Liver (tissue), 8 donors: ENCODE measurements at regions not wholly inside any gene's neighbourhood (a gene's known extent, or its start where the extent isn't known, plus 50 kb on each side); places are given as distances from the start of the nearest gene placed in this dataset.

ENCODE experiments used
- DNase-seq: peaks from one replicate; pipeline ENCODE4 v3.0.0-alpha.2; 2017; ENCODE audit warnings: low spot score
- H3K27ac ChIP-seq, 2 donors: one replicate each; pipeline ENCODE4 v1.7.0; 2013; ENCODE audit warnings: inconsistent platforms in 2 of 2, low read length in 2 of 2, control low read depth in 1 of 2, low read depth in 1 of 2, mild to moderate bottlenecking in 1 of 2
- H3K27me3 ChIP-seq, 4 donors: one replicate each; pipeline versions ENCODE4 v1.6.1 to v1.7.0; 2013; ENCODE audit warnings: low read length in 3 of 4, inconsistent platforms in 1 of 4, mild to moderate bottlenecking in 1 of 4, moderate library complexity in 1 of 4; ENCODE audit not compliant: control insufficient read depth in 4 of 4, insufficient read depth in 4 of 4
- H3K36me3 ChIP-seq, 4 donors: one replicate each; pipeline versions ENCODE4 v1.6.1 to v1.7.0; 2013; ENCODE audit warnings: low read length in 3 of 4, mild to moderate bottlenecking in 3 of 4, low read depth in 1 of 4, moderate library complexity in 1 of 4; ENCODE audit not compliant: control insufficient read depth in 4 of 4, insufficient read depth in 3 of 4
- H3K4me1 ChIP-seq, 4 donors: one replicate each; pipeline versions ENCODE4 v1.6.1 to v1.7.0; 2013; ENCODE audit warnings: low read length in 3 of 4, mild to moderate bottlenecking in 3 of 4, moderate library complexity in 1 of 4; ENCODE audit not compliant: control insufficient read depth in 4 of 4, insufficient read depth in 4 of 4
- H3K4me3 ChIP-seq, 3 donors: one replicate each; pipeline versions ENCODE4 v1.6.1 to v1.7.0; 2013; ENCODE audit warnings: low read length in 3 of 3, control low read depth in 1 of 3, low read depth in 1 of 3, mild to moderate bottlenecking in 1 of 3
- H3K9ac ChIP-seq, 2 donors: one replicate each; pipeline ENCODE4 v1.7.0; 2013; ENCODE audit warnings: low read length in 2 of 2, mild to moderate bottlenecking in 2 of 2, moderate library complexity in 2 of 2, control low read depth in 1 of 2, low read depth in 1 of 2
- H3K9me3 ChIP-seq, 4 donors: one replicate each; pipeline versions ENCODE4 v1.6.1 to v1.7.0; 2013; ENCODE audit warnings: low read length in 3 of 4; ENCODE audit not compliant: control insufficient read depth in 4 of 4
- ATF3 ChIP-seq: IDR thresholded peaks from 2 replicates; pipeline ENCODE4 v1.6.1; 2016; ENCODE audit warnings: antibody characterized with exemption
- FOXA1 ChIP-seq: IDR thresholded peaks from 2 replicates; pipeline ENCODE4 v1.6.1; 2016; ENCODE audit warnings: antibody characterized with exemption
- GABPA ChIP-seq, 2 donors: IDR thresholded peaks in 1 of 2; conservative IDR thresholded peaks in 1 of 2; 2 replicates each; pipeline ENCODE4 v1.6.1; 2016; ENCODE audit warnings: antibody characterized with exemption in 2 of 2, mild to moderate bottlenecking in 1 of 2, moderate library complexity in 1 of 2
- HNF4A ChIP-seq, 2 donors: conservative IDR thresholded peaks; 2 replicates each; pipeline ENCODE4 v1.6.1; 2016; ENCODE audit warnings: antibody characterized with exemption in 2 of 2, mild to moderate bottlenecking in 2 of 2
- HNF4G ChIP-seq: IDR thresholded peaks from 2 replicates; pipeline ENCODE4 v1.6.1; 2016; ENCODE audit warnings: antibody characterized with exemption
- JUND ChIP-seq, 2 donors: IDR thresholded peaks; 2 replicates each; pipeline ENCODE4 v1.6.1; 2016; ENCODE audit warnings: antibody characterized with exemption in 2 of 2
- NR2F2 ChIP-seq: IDR thresholded peaks from 2 replicates; pipeline ENCODE4 v1.6.1; 2016; ENCODE audit warnings: antibody characterized with exemption
- REST ChIP-seq: IDR thresholded peaks from 2 replicates; pipeline ENCODE4 v1.6.1; 2016; ENCODE audit warnings: antibody characterized with exemption, mild to moderate bottlenecking
- RXRA ChIP-seq, 2 donors: IDR thresholded peaks; 2 replicates each; pipeline ENCODE4 v1.6.1; 2017 to 2018; ENCODE audit warnings: antibody characterized with exemption in 2 of 2, mild to moderate bottlenecking in 1 of 2
- SP1 ChIP-seq: IDR thresholded peaks from 2 replicates; pipeline ENCODE4 v1.6.1; 2018; ENCODE audit warnings: antibody characterized with exemption, mild to moderate bottlenecking
- TAF1 ChIP-seq: conservative IDR thresholded peaks from 2 replicates; pipeline ENCODE4 v1.6.1; 2016; ENCODE audit warnings: antibody characterized with exemption, mild to moderate bottlenecking
- WGBS: extraction: QIAGEN DNeasy Blood & Tissue Kit; methylation state at CpG from one replicate; pipeline ENCODE4 v1.1.7; 2013; 5-methylcytosine and 5-hydroxymethylcytosine counted together
- TF ChIP-seq, protein P1 (sequence below): fragments of 150-350 bp; IDR thresholded peaks from 2 replicates; pipeline ENCODE4 v1.5.1; 2017; ENCODE audit warnings: improper control_type of control experiment, low read depth, low read length; ENCODE audit not compliant: missing input control
- donor health status: healthy.
- donor health status: healthy.
- donor health status: healthy.
- donor health status: healthy.
- donor health status: healthy.

- TF ChIP-seq, protein P1, sequence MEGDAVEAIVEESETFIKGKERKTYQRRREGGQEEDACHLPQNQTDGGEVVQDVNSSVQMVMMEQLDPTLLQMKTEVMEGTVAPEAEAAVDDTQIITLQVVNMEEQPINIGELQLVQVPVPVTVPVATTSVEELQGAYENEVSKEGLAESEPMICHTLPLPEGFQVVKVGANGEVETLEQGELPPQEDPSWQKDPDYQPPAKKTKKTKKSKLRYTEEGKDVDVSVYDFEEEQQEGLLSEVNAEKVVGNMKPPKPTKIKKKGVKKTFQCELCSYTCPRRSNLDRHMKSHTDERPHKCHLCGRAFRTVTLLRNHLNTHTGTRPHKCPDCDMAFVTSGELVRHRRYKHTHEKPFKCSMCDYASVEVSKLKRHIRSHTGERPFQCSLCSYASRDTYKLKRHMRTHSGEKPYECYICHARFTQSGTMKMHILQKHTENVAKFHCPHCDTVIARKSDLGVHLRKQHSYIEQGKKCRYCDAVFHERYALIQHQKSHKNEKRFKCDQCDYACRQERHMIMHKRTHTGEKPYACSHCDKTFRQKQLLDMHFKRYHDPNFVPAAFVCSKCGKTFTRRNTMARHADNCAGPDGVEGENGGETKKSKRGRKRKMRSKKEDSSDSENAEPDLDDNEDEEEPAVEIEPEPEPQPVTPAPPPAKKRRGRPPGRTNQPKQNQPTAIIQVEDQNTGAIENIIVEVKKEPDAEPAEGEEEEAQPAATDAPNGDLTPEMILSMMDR = no peak
- TF ChIP-seq FOXA1 (no peak), RXRA (IDR thresholded peaks at IDR 0.05) (no peak), HNF4A (conservative IDR thresholded peaks at IDR 0.05) (no peak), ATF3 (no peak), TAF1 (no peak), SP1 (no peak), JUND (IDR thresholded peaks at IDR 0.05) (no peak), NR2F2 (no peak)
- Histone ChIP-seq H3K27me3 (no peaks in the 10 kb centered on the region), H3K27ac (no peak overlapping the region), H3K9ac (no peak overlapping the region), H3K9me3 (no peaks in the 10 kb centered on the region), H3K4me1 (no peaks in the 10 kb centered on the region), H3K36me3 (no peaks in the 10 kb centered on the region), H3K4me3 (no peak overlapping the region)
- 91% methylated on average over 1 of the region's 1 CpG for WGBS
- DNase-seq = no peak
These were observed 135.0 kb downstream of the GC start for GRCh38 chr4:71648923-71649322.

GRCh38 chr4:71648448-71648847 is 135.4 kb downstream of the GC start:
- Histone ChIP-seq H3K9ac (no peak overlapping the region), H3K36me3 (no peaks in the 10 kb centered on the region), H3K27me3 (no peaks in the 10 kb centered on the region), H3K4me1 (no peaks in the 10 kb centered on the region), H3K4me3 (no peak overlapping the region), H3K9me3 (no peaks in the 10 kb centered on the region), H3K27ac (no peak overlapping the region)
- WGBS = 88% methylated on average over 5 of the region's 5 CpGs
- TF ChIP-seq GABPA (IDR thresholded peaks at IDR 0.05 in 1 of 2, conservative IDR thresholded peaks at IDR 0.05 in 1 of 2) = no peak
- no peak for TF ChIP-seq NR2F2
- no peak for TF ChIP-seq RXRA (IDR thresholded peaks at IDR 0.05)
- no peak for TF ChIP-seq HNF4G
- no peak for TF ChIP-seq JUND (IDR thresholded peaks at IDR 0.05)
- no peak for TF ChIP-seq REST
- TF ChIP-seq, protein P1 = no peak
- no peak for DNase-seq
